OCI-LY3 (cell line): ENCODE measurements at regions not wholly inside any gene's neighbourhood (a gene's known extent, or its start where the extent isn't known, plus 50 kb on each side); places are given as distances from the start of the nearest gene placed in this dataset.

Experiments used
- H2AFZ ChIP-seq: fragments of 200-600, 300-600 bp; shearing (Covaris generic); 2 replicates; pipeline ENCODE4 v1.6.0; 2014; ENCODE audit warnings: antibody characterized with exemption, low read depth, low read length
- H3K27ac ChIP-seq: fragments of 200-600, 300-600 bp; sonication (generic); 2 replicates; pipeline ENCODE4 v1.5.1; 2014; ENCODE audit warnings: mild to moderate bottlenecking, low read length, moderate library complexity, mixed read lengths
- H3K27me3 ChIP-seq: fragments of 200-600, 300-600 bp; sonication (generic); 2 replicates; pipeline ENCODE4 v1.6.1; 2014; ENCODE audit warnings: low read depth, low read length, mixed read lengths
- H3K36me3 ChIP-seq: fragments of 200-600, 300-600 bp; sonication (generic); replicated peaks from 2 replicates; pipeline ENCODE3; 2014; ENCODE audit warnings: low read depth, low read length, mixed read lengths
- H3K4me1 ChIP-seq: fragments of 300-600, 200-600 bp; sonication (generic); 2 replicates; pipeline ENCODE4 v1.6.1; 2014; ENCODE audit warnings: low read length, mixed read lengths
- H3K4me2 ChIP-seq: fragments of 200-600, 300-600 bp; sonication (generic); 2 replicates; pipeline ENCODE4 v1.6.1; 2014; ENCODE audit warnings: low read length, mixed read lengths
- H3K4me3 ChIP-seq: fragments of 300-600, 200-600 bp; sonication (generic); 2 replicates; pipeline ENCODE4 v1.5.1; 2014; ENCODE audit warnings: antibody characterized with exemption, mild to moderate bottlenecking, low read length, moderate library complexity
- H3K79me2 ChIP-seq: fragments of 300-600, 200-600 bp; shearing (Covaris generic); 2 replicates; pipeline ENCODE4 v1.6.1; 2014; ENCODE audit warnings: mild to moderate bottlenecking, low read length, mixed read lengths
- H3K9ac ChIP-seq: fragments of 300-600, 200-600 bp; shearing (Covaris generic); 2 replicates; pipeline ENCODE4 v1.6.0; 2014; ENCODE audit warnings: mild to moderate bottlenecking, low read length, moderate library complexity
- H3K9me3 ChIP-seq: fragments of 200-600, 300-600 bp; shearing (Covaris generic); 2 replicates; pipeline ENCODE4 v1.6.1; 2014; ENCODE audit warnings: low read length, mixed read lengths; ENCODE audit not compliant: insufficient read depth
- H4K20me1 ChIP-seq: fragments of 200-600, 300-600 bp; sonication (generic); 2 replicates; pipeline ENCODE4 v1.6.1; 2016; ENCODE audit warnings: low read length, mixed read lengths; ENCODE audit not compliant: insufficient read depth
- EZH2phosphoT487 ChIP-seq: fragments of 200-600 bp; shearing (Covaris generic); IDR thresholded peaks from 2 replicates; pipeline ENCODE4 v1.6.1; 2018; ENCODE audit warnings: antibody characterized with exemption, mixed run types, low read depth
- TF ChIP-seq, protein P1 (sequence below): fragments of 200-600, 300-600 bp; sonication (generic); IDR thresholded peaks from 2 replicates; pipeline ENCODE4 v1.5.1; 2014; ENCODE audit warnings: antibody characterized with exemption, low read length, low read depth

DNA sequence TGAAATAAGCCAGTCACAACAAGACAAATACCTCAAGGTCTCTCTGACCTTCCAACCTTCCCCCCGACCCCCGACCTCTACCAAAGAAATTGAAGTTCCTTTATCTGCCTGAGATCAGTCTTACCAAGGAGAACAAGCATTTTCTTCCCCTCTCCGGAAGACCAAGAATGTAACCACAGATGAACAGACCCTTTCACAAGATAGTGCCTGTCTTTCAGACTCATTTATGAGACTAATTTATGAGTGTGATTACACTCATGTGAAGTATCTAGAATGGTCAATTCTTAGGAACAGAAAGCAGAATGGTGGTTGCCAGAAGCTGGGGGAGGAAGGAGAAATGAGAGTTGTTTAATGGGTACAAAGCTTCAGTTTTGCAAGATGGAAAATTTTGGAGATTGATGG lies 108.9 kb upstream of the MKLN1 start:
- peak overlapping the region; percentile 50 for H2AFZ ChIP-seq
- H3K4me3 ChIP-seq = peak overlapping the region; percentile 41
- H3K9me3 ChIP-seq = no peaks in the 10 kb centered on the region
- peaks cover 20% of the 10 kb centered on the region for H3K4me1 ChIP-seq
- H3K27me3 ChIP-seq = no peaks in the 10 kb centered on the region
- H3K79me2 ChIP-seq = no peaks in the 10 kb centered on the region
- TF ChIP-seq, protein P1, sequence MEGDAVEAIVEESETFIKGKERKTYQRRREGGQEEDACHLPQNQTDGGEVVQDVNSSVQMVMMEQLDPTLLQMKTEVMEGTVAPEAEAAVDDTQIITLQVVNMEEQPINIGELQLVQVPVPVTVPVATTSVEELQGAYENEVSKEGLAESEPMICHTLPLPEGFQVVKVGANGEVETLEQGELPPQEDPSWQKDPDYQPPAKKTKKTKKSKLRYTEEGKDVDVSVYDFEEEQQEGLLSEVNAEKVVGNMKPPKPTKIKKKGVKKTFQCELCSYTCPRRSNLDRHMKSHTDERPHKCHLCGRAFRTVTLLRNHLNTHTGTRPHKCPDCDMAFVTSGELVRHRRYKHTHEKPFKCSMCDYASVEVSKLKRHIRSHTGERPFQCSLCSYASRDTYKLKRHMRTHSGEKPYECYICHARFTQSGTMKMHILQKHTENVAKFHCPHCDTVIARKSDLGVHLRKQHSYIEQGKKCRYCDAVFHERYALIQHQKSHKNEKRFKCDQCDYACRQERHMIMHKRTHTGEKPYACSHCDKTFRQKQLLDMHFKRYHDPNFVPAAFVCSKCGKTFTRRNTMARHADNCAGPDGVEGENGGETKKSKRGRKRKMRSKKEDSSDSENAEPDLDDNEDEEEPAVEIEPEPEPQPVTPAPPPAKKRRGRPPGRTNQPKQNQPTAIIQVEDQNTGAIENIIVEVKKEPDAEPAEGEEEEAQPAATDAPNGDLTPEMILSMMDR = no peak
- no peak for TF ChIP-seq EZH2phosphoT487
- H3K4me2 ChIP-seq = peak overlapping the region; percentile 55
- no peak overlapping the region for H3K27ac ChIP-seq
- H4K20me1 ChIP-seq = no peaks in the 10 kb centered on the region
- H3K9ac ChIP-seq = no peak overlapping the region
- no peaks in the 10 kb centered on the region for H3K36me3 ChIP-seq

DNA sequence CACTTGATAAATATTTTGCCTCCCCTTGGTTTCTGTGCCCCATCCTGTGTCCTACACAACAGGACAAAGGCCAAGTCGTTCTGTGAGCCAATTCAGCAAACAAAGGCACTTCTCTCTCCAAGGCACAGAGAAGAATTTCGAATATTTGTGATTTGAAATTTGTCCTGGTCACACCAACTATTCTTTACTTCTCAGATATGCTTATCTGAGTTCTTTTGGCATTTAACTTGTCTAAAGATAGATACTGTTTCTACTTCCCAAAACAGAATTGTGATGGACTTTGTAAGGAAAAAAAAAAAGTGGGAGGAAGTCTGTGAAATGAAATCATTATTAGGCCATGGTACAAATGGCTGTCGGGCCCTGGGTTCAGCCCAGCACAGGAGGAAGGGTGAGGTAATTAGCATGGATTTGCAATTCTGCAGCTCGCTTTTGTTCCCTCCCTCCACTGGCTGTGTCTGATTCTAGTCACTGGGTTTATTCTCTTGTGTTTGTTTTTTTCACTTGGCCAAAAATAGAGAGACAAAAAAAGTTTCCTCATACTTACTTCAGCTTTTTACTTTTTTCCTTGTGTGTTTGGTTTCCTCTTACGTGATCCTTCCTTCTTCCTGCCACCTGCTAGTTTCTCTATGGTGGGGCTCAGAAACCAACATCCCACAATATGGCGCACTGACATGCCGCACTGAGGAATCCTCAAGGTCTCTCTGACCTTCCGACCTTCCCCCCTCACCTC lies 108.2 kb upstream of the MKLN1 start:
- Histone ChIP-seq H3K9me3 (no peaks in the 10 kb centered on the region), H3K27ac (no peak overlapping the region), H3K4me3 (no peak overlapping the region), H2AFZ (no peak overlapping the region), H3K4me1 (peaks cover 20% of the 10 kb centered on the region), H3K36me3 (no peaks in the 10 kb centered on the region), H4K20me1 (no peaks in the 10 kb centered on the region), H3K9ac (no peak overlapping the region), H3K79me2 (no peaks in the 10 kb centered on the region), H3K4me2 (peak overlapping the region; percentile 55; the same call in 1 of the 2 replicates), H3K27me3 (no peaks in the 10 kb centered on the region)
- TF ChIP-seq EZH2phosphoT487 = no peak
- TF ChIP-seq, protein P1 = no peak

DNA sequence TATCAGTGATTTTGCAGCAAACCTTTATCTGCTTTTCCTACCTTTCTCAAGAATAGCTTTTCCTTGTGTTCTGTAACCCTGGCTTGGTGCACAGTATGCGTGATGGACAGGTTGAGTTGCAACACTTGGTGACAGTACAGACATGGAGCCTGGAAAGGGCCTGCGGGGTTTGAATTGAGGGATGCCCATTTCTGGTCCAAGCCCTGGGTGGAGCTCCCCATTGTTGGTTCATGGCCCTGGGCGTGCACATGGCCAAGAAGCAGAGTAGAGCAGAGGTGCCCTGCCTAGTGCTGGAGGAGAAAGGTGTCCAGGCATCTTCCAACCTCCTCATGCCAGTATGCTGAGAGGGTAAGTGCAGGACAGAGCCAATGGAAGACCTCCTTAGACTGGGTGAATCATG lies 106.6 kb upstream of the MKLN1 start:
- Histone ChIP-seq H3K9ac (no peak overlapping the region), H3K36me3 (no peaks in the 10 kb centered on the region), H3K79me2 (no peaks in the 10 kb centered on the region), H2AFZ (no peak overlapping the region), H3K27me3 (no peaks in the 10 kb centered on the region), H4K20me1 (no peaks in the 10 kb centered on the region), H3K9me3 (no peaks in the 10 kb centered on the region), H3K4me3 (no peak overlapping the region), H3K27ac (no peak overlapping the region), H3K4me2 (no peak overlapping the region), H3K4me1 (peaks cover 26% of the 10 kb centered on the region)
- TF ChIP-seq, protein P1 = no peak
- TF ChIP-seq EZH2phosphoT487 = no peak

DNA sequence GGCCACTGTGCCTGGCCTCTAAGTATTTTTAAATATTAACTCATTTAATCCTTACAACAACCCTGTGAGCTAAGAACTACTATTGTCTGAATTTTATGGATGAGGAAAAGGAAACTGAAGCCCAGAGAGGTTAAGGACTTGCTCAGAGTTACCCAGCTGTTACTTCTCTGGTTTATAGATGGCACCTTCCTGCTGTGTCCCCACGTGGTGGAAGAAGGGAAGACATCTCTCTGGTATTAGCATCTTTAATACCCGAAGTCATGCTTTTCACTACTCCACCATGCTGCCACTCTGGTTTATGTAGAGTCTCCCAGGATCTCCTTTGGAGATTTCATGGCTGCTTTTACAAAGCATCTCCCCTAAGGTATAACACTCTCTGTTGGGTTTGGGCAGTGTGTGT lies 105.5 kb upstream of the MKLN1 start:
- Histone ChIP-seq H3K79me2 (no peaks in the 10 kb centered on the region), H3K9me3 (no peaks in the 10 kb centered on the region), H3K4me2 (no peak overlapping the region), H3K9ac (no peak overlapping the region), H3K4me3 (no peak overlapping the region), H3K36me3 (no peaks in the 10 kb centered on the region), H4K20me1 (no peaks in the 10 kb centered on the region), H3K4me1 (peaks cover 32% of the 10 kb centered on the region), H3K27me3 (no peaks in the 10 kb centered on the region), H3K27ac (no peak overlapping the region), H2AFZ (no peak overlapping the region)
- TF ChIP-seq, protein P1 = no peak
- no peak for TF ChIP-seq EZH2phosphoT487
